ENCODE measurements at regions not wholly inside any gene's neighbourhood (a gene's known extent, or its start where the extent isn't known, plus 50 kb on each side); places are given as distances from the start of the nearest gene placed in this dataset.
A peak's percentile ranks its signal among the peaks of the same experiment; 100 is the strongest.

DNA sequence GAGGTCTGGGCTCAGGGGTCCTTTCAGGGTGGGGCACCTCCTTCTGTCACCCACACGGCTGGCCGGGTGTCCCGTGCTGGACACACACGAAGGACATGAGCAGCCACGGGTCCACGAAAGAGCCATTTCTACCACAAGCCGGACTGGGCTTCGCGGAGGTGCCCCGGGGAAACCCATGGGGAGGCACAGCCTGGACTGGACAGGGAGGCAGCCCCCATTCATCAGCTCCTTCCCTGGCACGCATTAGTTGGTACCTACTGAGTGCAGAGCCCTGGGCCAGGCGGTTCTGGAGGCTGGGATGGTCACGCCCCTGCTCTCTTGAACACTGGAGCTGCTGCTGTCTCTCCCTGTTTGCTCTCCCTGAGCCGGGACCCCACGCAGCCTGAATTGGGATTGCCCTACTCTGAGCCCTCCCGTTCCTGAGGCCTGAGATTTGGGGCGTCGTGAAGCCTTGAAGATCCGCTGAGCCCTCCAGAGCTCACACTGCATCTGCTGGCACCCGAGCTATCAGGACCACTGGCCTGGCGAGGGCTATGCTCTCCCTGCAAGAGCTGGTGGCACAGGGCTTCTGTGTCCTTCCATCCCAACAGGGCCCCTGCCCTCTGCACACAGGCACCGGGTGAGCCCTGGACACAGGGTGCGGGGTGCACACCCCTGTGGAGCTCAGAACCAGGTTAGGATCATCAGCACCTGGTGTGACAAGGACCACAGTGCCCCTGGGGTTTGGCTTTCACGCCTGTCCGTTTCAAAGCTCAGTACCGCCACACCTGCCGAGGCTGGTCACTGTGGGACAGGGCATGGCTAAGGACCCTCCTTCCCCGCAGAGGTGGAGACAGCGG is 84.6 kb downstream of the MYEOV start:
- no peak for DNase-seq (ENCODE audit: low spot score)

DNA sequence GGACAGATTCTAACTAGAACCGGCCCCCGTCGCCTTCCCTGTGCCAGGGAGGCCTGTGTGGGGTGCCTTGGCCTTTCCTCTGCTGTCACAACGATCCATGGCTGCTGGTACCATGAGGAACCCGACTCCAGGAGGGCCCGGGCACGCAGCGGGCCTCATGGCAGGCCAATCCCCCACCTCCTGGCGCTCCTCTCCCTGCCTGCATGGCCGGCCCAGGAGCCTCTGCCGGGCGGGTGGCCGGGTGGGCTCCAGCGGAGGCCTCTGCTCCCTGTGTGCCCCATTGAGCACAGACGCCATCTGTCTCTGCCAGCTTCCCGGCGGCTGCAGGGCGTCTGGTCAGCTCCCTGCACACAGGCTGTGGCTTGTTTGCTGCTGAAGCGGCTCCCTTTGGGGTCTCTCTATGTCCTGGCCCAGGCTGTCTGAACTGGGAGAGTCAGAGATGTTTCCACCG is 86.5 kb downstream of the MYEOV start:
- DNase-seq (ENCODE audit: low spot score): no peak

DNA sequence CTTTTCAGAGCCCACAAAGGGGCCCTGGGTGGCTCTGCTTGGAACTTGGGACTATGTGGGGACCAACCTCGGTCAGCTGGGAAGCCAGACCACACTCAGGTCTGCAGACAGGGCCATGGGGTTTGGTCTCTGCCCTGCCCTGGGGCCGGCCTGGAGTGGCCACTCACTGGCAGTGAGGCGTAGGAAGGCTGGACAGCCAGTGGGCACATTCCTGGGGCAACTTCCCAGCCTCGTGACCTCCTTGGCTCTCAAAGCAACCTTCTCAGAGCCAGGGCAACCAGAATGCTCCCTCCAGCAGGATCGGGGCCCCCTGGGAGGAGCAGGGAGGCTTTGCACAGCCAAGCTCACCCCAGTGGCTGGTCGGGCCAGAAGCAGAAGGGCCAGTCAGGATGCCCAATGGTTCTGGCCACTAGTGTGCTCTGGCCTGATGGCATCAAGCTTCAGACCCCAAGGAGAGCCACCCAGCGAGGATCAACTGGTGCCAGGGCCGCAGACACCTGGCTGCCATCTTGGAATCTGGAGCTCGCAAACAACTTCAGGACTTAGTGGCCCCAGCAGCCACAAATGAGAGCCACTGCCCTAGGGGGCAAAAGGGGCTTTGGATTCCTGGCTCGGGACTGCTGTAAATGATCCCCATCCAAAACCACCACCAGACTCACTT is 87.1 kb downstream of the MYEOV start:
- no peak for DNase-seq (ENCODE audit: low spot score)

DNA sequence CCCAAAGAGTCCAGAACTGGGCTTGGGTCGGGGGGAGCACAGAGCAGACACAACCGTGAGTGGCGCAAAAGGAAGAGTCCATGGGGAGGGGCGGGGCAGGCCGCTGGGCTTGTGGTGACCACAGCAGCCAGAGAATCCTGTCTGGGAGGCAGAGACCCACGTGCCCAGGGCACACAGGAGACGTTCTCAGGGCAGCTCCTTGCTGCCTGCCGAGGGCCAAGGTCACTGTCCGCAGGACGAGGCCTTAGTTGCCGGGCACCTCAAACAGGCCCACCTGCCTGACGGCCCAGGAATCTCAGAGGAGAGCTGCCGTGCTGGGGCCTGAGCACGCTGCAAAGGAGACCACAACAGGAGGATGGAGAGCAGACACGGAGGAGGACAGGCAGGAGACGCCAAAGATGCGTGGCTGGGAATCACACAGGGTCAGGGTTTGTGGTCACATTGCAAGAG is 87.8 kb downstream of the MYEOV start:
- DNase-seq (ENCODE audit: low spot score): no peak

DNA sequence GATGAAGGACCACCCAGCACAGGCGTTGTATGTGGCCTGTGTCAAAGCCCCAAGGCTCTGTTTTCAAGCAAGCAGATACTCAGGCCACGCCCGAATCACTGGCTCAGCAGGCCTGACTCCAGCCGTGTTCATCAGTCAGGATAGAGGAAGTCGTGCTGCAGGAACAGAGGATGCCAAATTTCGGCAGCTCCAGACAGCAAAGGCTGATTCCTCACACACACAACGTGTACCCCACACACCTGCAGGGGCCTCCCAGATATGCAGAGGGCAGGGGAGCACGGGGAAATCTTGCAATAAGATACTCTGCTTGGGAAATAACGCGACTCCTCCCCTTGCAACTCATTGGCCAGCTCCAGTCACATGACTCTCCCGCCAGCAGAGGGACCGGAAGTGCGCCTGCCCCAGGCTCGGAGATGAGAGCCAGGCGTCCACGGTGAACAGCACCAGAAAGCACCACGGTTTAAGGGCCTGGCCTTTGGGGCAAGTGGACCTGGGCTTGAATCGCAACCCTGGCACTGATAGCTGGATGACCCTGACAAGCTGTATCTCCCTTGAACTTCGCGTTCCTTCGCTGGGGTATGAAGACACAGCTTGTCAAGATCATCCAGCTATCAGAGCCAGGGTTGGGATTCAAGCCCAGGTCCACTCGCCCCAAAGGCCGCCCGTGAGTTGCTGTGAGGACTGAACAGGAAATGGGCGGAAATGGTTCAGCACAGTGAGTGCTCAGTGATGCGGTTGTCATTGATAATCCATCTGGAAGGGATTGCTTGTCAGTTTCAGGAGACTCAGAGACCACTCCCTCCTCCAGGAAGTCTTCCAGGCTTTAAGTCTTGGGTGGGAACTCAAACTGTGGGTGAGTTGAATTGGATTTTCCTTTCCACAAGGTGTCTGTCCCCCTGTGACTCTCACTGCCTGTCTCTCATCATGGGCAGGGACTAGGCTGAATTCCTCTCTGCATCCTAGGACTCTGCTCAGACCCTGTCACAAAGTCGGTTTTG is 88.5 kb downstream of the MYEOV start:
- peak; percentile 6 for DNase-seq (ENCODE audit: low spot score)

DNA sequence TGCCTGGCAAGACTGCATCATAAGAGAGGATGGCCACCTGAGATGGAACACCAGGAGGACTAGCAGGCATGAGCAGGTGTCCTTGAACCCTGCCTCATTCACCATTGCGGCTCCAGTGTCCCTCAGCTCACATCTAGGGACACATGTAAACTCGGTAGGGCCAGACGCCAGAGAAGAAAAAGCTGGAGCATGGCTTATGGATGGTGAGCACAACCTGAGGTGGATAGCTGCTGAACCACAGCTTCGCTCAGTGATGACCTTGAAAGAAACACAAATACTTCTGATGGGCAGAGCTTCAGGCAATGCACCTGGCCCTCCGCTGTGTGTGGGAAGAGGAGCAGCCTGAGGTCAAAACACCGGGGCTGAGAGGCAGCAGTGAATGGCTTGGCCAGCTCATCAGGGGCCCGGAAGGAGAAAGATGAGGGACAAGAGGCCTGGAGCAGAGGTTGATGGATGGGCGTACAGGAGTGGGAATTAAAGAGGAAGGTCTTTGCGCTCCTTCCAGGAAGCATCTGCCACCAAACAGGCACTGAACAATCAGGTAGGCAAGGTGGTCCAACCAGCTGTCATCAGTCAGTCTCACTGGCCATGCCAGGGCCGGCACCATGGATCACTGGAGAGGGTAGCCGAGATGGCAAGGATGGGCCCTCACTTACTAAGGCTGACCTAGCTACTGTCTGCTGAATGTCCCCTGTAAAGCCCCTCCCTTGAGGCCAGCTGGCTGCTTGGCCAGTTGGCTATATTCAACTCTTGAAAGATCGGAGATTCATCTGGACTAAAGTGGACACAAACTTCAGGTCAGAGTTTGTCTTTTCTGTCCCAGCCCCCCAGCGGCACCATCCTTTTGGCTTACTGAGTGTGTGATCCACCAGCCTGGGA is 89.7 kb downstream of the MYEOV start:
- DNase-seq (ENCODE audit: low spot score): no peak

DNA sequence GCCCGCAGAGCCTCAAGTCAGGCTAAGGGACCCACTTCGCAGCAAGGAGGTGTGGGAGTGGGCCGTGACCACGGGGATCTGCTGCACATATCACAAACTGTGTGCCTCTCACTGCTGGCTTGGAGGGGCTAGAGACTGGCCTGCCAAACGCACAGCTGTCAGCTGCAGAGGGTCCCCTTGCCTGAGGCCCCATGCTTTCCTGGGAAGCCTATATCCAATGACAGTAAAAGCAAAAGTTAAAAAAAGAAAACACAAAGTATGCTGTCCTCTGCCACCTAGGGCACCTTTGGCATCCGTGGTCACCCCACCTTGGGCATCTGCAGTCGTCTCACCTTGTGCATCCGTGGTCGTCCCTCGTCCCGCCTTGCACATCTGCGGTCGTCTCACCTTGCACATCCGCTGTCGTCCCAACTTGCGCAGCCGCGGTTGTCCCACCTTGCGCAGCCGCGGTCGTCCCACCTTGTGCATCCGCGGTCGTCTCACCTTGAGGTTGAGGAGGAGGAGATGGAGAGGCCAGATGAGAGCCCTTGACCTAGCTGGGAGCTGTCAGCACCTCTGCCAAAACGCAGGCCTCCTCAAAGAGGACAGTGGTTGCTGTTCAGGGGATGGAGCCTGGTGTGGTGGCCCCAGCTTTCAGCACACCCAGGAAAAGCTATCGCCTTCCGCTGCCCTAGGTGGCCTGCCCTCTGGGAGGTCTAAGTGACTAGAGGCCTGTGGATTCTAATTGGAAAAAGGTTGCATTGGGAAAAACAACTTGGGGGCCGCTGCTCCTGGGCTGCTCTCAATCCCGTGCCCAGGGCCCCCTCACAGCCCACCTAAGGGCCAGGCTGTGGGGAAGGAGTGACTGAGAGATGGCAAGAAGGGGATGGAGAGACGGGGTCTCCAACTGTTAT is 90.5 kb downstream of the MYEOV start:
- no peak for DNase-seq (ENCODE audit: low spot score)

DNA sequence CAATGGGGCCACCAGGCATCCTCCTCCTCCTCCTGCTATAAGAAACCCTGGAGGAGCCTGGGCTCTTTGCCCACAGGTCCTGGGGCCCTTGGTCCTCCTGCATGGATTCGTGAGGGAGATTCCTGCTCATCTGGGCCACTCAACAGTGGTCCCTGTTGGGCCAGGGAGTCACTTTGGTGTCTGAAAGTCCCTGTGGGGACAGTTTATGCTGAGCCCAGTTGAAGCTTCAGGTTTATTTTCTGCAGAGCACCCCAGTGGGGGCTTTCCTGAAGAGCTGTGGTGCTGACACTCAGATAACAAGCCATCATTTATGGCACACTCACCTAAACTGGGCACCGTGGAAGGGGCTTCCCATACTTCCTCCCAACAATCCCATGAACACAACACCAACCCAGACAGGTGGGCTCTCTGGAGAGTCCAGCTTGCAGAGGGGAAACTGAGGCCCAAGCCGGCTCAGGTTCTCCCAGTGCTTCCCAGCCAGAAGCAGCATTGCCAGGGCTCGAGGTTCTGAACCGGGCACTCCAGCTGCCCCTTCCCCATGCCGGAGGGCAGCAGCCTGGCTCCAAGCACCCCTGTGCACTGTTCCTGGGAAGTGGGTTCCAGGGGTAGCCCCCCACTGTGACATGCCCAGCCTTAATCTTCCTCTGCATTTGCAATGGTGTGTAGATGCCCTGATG is 91.3 kb downstream of the MYEOV start:
- DNase-seq (ENCODE audit: low spot score): no peak

DNA sequence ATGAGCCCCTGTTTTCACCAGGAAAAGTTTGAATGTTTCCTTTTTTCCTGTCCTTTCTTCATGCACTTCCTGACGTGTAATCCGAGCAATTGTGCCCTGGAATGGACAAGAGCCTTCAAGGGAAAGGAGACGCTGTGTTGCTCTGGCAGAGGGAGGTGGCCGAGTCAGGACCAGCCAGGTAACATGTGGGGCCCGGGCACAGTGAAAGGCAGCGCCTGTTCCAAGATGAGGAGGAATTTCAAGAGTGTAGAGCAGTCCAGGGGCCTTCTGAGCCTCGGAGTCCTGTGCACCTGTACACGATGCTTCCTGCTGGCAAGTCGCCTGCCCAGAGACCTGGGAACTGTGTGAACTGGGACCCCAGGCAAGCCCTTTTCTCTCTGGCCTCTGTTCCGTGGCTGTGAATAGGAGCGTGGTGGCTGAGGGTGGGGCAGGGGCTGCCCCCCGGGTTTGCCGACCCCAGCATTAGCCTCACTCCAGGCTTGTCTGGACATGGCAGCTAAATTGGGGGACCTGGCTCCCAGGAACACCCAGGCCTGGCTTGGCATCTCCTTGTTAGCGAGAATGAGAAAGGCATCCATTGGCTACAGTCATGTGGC is 92.0 kb downstream of the MYEOV start:
- DNase-seq (ENCODE audit: low spot score): no peak

DNA sequence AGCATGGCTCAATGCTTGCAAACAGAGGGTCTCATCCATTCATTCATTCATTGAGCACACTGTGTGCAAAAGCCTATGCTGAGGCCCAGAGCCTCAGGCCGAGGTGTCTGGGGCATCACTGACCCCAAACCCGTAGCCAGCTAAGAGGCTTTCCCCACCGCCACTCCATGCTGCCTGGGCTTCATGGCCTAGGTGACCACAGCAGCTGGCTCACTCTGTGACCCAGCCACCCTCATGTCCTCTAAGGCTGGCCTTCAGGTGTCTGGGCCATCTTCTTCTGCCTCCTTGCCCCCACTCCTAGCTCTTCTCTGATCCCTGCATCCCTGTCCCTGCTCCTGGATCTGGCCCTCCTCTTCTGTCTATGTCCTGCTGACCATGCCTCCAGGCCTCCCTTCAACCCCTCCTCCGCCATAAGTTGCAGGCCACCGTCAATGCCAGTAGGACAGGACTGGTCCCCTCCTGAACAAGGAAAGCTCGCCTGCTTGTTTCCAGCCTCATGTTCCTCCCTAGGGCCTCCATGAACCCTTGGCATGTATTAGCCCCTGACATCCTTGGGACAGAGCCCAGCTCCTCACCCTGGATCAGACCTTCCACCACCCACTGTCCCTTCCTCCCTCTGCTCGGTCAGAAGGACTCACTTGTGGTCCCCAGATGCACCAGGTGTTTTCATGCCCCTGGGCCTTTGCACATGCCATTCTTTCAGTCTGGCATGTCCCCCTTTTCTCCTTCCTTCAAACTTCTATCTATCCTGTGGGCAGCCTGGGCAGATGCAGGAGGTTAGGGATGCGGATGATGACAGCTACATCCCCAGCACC is 92.8 kb downstream of the MYEOV start:
- no peak for DNase-seq (ENCODE audit: low spot score)

DNA sequence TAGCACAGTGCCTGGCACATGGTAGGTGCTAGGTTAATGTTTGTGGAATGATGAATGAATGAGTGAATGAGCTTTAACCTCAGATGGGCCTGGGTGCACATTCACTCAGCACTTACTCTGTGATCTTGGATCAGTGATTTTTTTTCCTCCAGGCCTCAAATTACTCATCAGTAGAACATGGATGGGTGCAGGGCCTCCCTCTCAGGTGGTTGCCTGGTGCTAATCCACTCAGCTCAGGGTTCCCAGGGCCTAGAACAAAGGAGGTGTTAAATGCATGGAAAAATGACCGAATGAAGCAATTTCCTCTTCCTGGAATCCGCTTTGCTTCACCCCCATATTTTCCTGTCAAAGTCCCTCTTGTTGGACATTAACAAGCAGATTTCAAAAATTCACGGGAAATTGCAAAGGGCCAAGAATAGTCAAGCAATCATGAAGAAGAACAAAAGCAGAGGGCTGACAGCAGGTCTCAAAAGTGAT is 93.5 kb downstream of the MYEOV start:
- DNase-seq (ENCODE audit: low spot score): no peak

DNA sequence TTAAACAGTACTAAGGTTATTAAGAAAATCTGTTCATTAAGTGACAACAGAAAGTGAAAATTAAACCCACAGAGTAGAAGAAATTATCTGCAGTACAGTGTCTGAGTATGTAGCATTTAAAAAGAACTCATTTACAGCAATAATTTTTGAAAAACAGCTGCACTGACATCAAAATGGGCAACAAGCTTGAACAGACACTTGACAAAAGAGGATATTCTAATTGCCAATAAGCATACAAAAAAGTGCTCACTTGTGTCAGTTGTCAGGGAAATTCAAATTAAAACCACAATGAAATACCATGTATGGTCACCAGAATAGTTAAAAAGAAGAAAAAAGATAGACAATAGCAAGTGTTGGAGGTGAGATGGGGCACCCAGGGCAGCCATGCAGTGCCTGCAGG is 93.3 kb upstream of the LINC01488 start:
- DNase-seq (ENCODE audit: low spot score): no peak

DNA sequence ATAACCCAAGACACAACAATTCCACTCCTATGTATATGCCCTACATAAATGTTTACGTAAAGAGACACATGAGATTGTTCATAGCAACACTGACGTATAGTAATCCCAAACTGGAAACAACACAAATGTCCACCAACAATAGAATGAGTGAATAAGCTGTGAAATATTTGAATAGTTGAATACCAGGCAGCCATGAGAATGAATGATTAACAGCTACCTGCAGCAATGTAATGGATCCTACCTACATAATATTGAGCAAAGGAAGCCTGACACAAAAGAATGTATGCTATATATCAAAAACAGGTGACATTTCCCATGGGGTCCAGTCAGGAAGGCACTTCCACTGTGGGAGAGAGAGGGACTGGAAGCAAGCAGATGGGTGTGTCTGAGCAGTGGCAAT is 92.8 kb upstream of the LINC01488 start:
- no peak for DNase-seq (ENCODE audit: low spot score)

DNA sequence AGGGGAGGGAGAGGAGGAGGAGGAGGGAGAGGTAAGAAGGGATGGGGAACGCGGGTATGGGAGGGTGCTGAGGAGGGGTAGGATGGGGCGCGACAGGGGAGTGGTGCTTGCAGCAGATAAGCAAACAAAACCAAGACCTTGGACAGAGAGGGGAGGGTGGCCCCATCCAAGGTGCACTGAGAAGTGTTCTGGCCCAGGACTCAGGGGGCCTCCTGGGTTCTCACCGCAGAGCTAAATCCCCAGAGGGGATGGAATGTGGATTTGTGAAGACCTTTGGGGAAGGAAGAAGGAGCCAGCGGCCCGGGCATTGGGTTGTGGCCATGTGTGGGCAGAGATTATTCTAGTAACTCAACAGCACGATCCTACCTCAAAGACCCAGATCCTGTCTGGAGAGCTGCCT is 90.9 kb upstream of the LINC01488 start:
- DNase-seq (ENCODE audit: low spot score): no peak

DNA sequence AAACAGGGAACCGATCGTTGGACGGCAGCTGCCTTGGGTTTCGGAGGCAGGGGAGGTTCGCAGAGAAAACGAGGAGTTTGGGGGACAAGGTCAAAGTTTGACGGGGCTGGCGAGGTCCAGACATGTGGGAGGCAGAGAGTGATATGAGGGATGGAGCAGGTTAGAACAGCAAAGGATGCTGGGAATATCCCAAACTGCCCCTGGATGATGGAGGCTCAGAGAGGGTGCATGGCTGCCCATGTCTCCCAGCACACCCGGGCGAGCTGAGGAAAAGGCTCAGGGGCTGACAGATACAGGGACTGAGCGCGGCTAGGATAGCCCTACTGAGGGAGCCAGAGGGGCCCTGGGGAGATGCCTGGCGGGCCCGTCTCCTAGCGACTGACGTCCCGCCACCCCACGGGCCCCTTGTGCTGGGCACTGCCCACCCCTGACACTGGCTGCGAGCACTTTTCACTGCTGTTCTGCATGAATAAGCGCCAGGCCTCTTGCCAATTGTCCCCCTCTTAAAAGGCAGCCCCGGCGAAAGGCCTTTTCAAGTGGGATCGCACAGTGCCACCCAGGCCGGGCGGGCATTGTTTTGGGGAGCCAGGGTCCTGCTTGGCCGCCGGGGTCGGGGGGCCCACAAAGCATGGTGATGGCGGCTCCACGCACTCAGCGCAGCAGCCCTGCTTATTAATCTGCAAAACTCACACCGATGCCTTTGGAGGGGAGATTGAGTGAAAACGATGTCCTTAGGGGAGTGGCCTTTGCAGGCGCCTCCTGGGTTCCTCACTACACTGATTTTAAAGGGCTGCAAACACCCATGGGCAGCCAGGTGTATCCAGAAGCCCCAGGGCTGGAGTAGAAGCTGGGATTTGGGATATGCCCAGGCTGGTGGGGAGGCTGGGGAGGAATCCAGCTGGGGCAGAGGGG is 90.0 kb upstream of the LINC01488 start:
- no peak for DNase-seq (ENCODE audit: low spot score)

DNA sequence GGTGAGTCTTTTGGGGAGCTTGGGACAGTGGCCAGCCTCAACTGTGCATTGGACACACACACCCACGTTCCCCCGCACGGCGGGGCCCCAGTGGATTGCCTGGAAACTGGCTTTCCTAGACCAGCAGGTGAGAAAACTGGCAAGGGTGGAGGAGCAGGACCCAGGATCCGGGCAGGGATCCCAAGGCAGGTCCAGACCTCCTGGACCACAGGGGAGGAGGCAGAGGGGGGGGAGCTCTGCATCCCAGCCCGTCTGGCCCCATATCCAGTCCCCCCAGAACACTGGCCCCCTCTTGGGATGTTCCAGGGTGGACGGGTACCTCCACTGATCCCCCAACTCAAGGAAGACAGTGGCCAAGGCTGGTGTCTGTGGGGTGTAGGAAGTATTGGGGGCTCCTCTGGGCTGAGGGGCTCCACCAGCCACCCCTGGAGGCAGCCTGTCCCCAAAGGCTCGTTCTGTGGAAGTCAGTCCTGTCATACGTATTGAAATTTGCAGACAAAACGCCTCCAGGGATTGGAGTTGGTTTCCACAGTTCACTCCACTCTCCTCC is 89.3 kb upstream of the LINC01488 start:
- no peak for DNase-seq (ENCODE audit: low spot score)

All from hematopoietic multipotent progenitor cell treated with erythropoietin and hydrocortisone succinate and interleukin-3 and kit ligand, for 17 days (in vitro differentiated cells).